Activated naive CD4-positive, alpha-beta T cell treated with anti-CD3 and anti-CD28 coated beads, Interleukin-2, amount 50 U/mL, for 72 hours (primary cell): ENCODE measurements at regions not wholly inside any gene's neighbourhood (a gene's known extent, or its start where the extent isn't known, plus 50 kb on each side); places are given as distances from the start of the nearest gene placed in this dataset.

Experiments used
- ATAC-seq, 2 donors: fragments of 150-1000 bp; cut with Tn5 transposase; 2 replicates each; pipeline ENCODE4 v1.10.0; 2021; ENCODE audit warnings: mild to moderate bottlenecking in 2 of 2, moderate library complexity in 2 of 2
- DNase-seq, 2 donors: peaks; one replicate each; pipeline ENCODE4 v3.0.0; 2021 to 2022; ENCODE audit warnings: low spot score in 2 of 2
- H3K27ac Mint-ChIP-seq, 2 donors: one replicate each; pipeline ENCODE4 v1.8.0; 2022; ENCODE audit warnings: mild to moderate bottlenecking in 2 of 2, mixed read lengths in 2 of 2
- H3K36me3 Mint-ChIP-seq, 2 donors: one replicate each; pipeline ENCODE4 v1.8.0; 2022; ENCODE audit warnings: mixed read lengths in 2 of 2
- H3K9me3 Mint-ChIP-seq, 2 donors: one replicate each; pipeline ENCODE4 v1.8.0; 2022; ENCODE audit warnings: mixed read lengths in 2 of 2

DNA sequence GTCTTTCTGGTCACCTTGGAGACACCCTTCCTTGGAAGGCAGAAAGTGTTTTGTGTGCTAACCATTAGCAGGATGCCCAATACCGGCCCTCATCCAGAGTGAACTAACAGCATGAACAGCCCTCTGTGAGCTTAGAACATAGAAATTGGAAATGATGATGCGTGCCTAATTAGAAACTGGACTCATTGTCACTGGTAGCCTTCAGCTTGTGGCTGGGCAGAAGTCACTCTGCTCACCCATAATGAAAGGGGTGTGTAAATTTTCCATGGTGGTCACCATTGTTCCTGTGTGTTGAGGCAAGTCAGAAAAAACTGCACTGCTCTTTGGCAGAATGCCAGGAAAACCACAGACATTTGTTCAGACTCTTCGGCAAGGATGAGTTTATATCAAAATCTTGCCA, 74.7 kb upstream of the CNTN4 start:
- no peak for ATAC-seq

GRCh38 chr3:2024713-2025112, 74.0 kb upstream of the CNTN4 start:
- ATAC-seq = no peak
- Mint-ChIP-seq H3K9me3 (peaks cover 5 to 7% of the 10 kb centered on the region in 2 donors), H3K27ac (no peak overlapping the region), H3K36me3 (peaks cover 0 to 4% of the 10 kb centered on the region in 2 donors)
- DNase-seq = no peak

More for the DNA sequence above, 74.7 kb upstream of the CNTN4 start:
- DNase-seq = no peak
- Mint-ChIP-seq H3K27ac (no peak overlapping the region), H3K9me3 (peaks cover 2 to 6% of the 10 kb centered on the region in 2 donors), H3K36me3 (peaks cover 0 to 3% of the 10 kb centered on the region in 2 donors)

GRCh38 chr3:2029559-2029958, 69.1 kb upstream of the CNTN4 start:
- H3K36me3 Mint-ChIP-seq = peaks cover 0 to 4% of the 10 kb centered on the region in 2 donors
- peaks cover 5 to 17% of the 10 kb centered on the region in 2 donors for H3K9me3 Mint-ChIP-seq
- no peak for ATAC-seq
- DNase-seq = no peak
- H3K27ac Mint-ChIP-seq = no peak overlapping the region

- DNase-seq (no peak), ATAC-seq (no peak)
- H3K27ac Mint-ChIP-seq = no peak overlapping the region
- H3K9me3 Mint-ChIP-seq = peaks cover 0 to 2% of the 10 kb centered on the region in 2 donors
- no peaks in the 10 kb centered on the region for H3K36me3 Mint-ChIP-seq
These were observed 62.6 kb upstream of the CNTN4 start for GRCh38 chr3:2036076-2036475.

- DNase-seq = no peak
- H3K27ac Mint-ChIP-seq = no peak overlapping the region
- H3K36me3 Mint-ChIP-seq = no peaks in the 10 kb centered on the region
- H3K9me3 Mint-ChIP-seq = no peaks in the 10 kb centered on the region
- no peak for ATAC-seq
These were observed 56.7 kb upstream of the CNTN4 start for GRCh38 chr3:2041931-2042330.
